MM.1S (cell line): ENCODE measurements at regions not wholly inside any gene's neighbourhood (a gene's known extent, or its start where the extent isn't known, plus 50 kb on each side); places are given as distances from the start of the nearest gene placed in this dataset.

Experiments
- DNase-seq: peaks from one replicate; pipeline ENCODE4 v3.0.0-alpha.2; 2015
- H2AFZ ChIP-seq: fragments of 300-600 bp; sonication (generic); 2 replicates; pipeline ENCODE4 v1.6.0; 2016; ENCODE audit warnings: antibody characterized with exemption, low read length
- H3F3A ChIP-seq: fragments of 300-600 bp; sonication (generic); 2 replicates; pipeline ENCODE4 v1.6.1; 2016; ENCODE audit warnings: mild to moderate bottlenecking, antibody characterized with exemption, low read length, moderate library complexity, mixed read lengths; ENCODE audit not compliant: insufficient read depth
- H3K27ac ChIP-seq: fragments of 300-600 bp; sonication (generic); 2 replicates; pipeline ENCODE4 v1.5.1; 2016; ENCODE audit warnings: mild to moderate bottlenecking, low read length
- H3K27me3 ChIP-seq: fragments of 300-600 bp; sonication (generic); replicated peaks from 2 replicates; pipeline ENCODE4 v1.6.0; 2016; ENCODE audit warnings: low read length; ENCODE audit not compliant: insufficient read depth
- H3K36me3 ChIP-seq: fragments of 300-600 bp; sonication (generic); replicated peaks from 2 replicates; pipeline ENCODE4 v1.6.1; 2016; ENCODE audit warnings: mild to moderate bottlenecking, low read length, mixed read lengths; ENCODE audit not compliant: insufficient read depth
- H3K4me1 ChIP-seq: fragments of 300-600 bp; sonication (generic); 2 replicates; pipeline ENCODE4 v1.6.1; 2016; ENCODE audit warnings: low read length, mixed read lengths
- H3K4me2 ChIP-seq: fragments of 300-600 bp; sonication (generic); 2 replicates; pipeline ENCODE4 v1.6.0; 2016; ENCODE audit warnings: low read depth, low read length
- H3K4me3 ChIP-seq: fragments of 300-600 bp; sonication (generic); 2 replicates; pipeline ENCODE4 v1.5.1; 2016; ENCODE audit warnings: low read length, mixed read lengths
- H3K79me2 ChIP-seq: fragments of 300-600 bp; sonication (generic); 2 replicates; pipeline ENCODE4 v1.6.1; 2016; ENCODE audit warnings: mixed run types, low read length, mixed read lengths
- H3K9ac ChIP-seq: fragments of 300-600 bp; sonication (generic); 2 replicates; pipeline ENCODE4 v1.6.1; 2016; ENCODE audit warnings: low read length, mixed read lengths
- H3K9me2 ChIP-seq: fragments of 300-600 bp; sonication (generic); replicated peaks from 2 replicates; pipeline ENCODE4 v1.6.1; 2016; ENCODE audit warnings: mild to moderate bottlenecking, low read length, mixed read lengths; ENCODE audit not compliant: insufficient read depth
- H3K9me3 ChIP-seq: fragments of 300-600 bp; sonication (generic); replicated peaks from 2 replicates; pipeline ENCODE4 v1.6.1; 2016; ENCODE audit warnings: mild to moderate bottlenecking, low read length, mixed read lengths; ENCODE audit not compliant: insufficient read depth
- H4K20me1 ChIP-seq: fragments of 300-600 bp; sonication (generic); 2 replicates; pipeline ENCODE4 v1.6.1; 2016; ENCODE audit warnings: mild to moderate bottlenecking, low read length, moderate library complexity, mixed read lengths; ENCODE audit not compliant: insufficient read depth
- EZH2 ChIP-seq: fragments of 300-600 bp; sonication (generic); optimal IDR thresholded peaks from 2 replicates; pipeline ENCODE3; 2017; ENCODE audit warnings: low read depth, mild to moderate bottlenecking, antibody characterized with exemption, low read length, mixed read lengths
- EZH2phosphoT487 ChIP-seq: fragments of 300-600 bp; sonication (generic); IDR thresholded peaks from 2 replicates; pipeline ENCODE4 v1.6.1; 2018; ENCODE audit warnings: antibody characterized with exemption, low read length
- TF ChIP-seq, protein P1 (sequence below): fragments of 300-600 bp; sonication (generic); IDR thresholded peaks from 2 replicates; pipeline ENCODE4 v1.5.1; 2016; ENCODE audit warnings: antibody characterized with exemption, low read length, mixed read lengths

DNA sequence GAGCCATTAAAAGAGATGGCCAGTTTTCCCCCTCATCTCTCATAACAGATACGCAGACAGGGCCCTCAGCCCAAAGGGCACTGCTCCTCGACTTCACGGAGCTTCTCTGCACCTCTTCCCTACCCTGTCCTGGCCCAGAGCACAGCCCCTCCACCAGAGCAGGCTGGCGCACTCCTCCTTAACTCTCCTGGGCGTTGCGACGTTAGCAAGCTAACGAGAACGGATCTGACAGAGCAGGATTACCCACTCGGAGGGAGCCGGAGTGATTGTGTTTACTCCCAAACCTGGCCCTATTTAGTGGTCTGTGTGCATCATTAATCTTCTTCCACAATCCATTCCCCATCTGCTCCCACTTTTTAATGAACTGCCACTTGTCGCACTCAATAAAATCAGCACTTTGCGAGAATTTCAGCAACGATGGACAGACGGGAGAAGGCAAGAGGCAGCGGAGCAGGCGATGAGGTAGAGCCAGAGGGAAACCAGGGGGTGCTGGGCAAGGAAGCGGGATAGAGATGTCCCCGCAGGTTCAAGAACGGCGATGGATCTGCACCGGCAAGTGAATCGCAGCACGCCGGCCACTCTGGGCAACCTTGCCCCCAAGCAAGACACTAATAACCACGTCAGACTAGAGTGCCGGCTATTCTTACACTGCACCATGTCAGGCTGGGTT is 159.4 kb downstream of the BUD13 start:
- Histone ChIP-seq H3K9ac (no peak overlapping the region), H3F3A (no peaks in the 10 kb centered on the region), H3K9me2 (no peaks in the 10 kb centered on the region), H3K4me2 (no peak overlapping the region), H3K36me3 (no peaks in the 10 kb centered on the region), H3K4me3 (no peak overlapping the region), H2AFZ (no peak overlapping the region), H3K9me3 (no peaks in the 10 kb centered on the region), H3K27ac (no peak overlapping the region), H3K4me1 (no peaks in the 10 kb centered on the region), H4K20me1 (no peaks in the 10 kb centered on the region), H3K27me3 (no peaks in the 10 kb centered on the region; the same call in 1 of the 2 replicates), H3K79me2 (no peaks in the 10 kb centered on the region)
- no peak for TF ChIP-seq EZH2
- no peak for TF ChIP-seq EZH2phosphoT487
- TF ChIP-seq, protein P1, sequence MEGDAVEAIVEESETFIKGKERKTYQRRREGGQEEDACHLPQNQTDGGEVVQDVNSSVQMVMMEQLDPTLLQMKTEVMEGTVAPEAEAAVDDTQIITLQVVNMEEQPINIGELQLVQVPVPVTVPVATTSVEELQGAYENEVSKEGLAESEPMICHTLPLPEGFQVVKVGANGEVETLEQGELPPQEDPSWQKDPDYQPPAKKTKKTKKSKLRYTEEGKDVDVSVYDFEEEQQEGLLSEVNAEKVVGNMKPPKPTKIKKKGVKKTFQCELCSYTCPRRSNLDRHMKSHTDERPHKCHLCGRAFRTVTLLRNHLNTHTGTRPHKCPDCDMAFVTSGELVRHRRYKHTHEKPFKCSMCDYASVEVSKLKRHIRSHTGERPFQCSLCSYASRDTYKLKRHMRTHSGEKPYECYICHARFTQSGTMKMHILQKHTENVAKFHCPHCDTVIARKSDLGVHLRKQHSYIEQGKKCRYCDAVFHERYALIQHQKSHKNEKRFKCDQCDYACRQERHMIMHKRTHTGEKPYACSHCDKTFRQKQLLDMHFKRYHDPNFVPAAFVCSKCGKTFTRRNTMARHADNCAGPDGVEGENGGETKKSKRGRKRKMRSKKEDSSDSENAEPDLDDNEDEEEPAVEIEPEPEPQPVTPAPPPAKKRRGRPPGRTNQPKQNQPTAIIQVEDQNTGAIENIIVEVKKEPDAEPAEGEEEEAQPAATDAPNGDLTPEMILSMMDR = no peak
- DNase-seq = no peak

DNA sequence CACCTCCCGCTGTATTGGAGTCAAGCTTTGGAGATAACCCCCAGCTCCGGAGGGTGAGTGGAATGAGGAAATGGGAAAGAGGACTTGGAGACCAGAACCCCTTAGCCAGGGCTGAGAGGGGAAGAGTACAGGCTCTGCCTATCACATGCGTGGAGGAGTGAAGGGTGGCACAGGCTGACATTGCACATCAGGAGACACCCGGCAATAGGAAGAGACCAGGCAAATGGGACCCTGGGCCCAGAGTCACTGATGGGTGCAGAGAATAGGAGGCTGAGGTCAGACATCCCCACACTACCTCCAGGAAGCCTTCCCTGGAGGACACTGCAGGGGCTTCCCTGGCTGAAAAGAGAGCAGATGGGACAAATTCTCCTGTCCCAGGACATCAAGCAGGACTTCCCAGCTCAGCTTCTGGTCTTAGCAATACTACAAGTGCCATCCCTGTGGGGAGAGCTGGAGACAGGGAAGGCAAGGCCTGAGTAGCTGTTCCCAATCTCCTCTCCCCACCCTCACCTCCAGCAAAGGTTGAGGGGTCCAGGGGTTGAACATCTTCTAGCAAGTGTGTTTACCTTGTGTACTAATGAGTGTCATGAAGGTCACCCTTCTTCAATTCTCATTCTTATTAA is 160.7 kb downstream of the BUD13 start:
- H3K36me3 ChIP-seq = no peaks in the 10 kb centered on the region
- H3K27me3 ChIP-seq = no peaks in the 10 kb centered on the region; the same call in 1 of the 2 replicates
- no peaks in the 10 kb centered on the region for H4K20me1 ChIP-seq
- no peaks in the 10 kb centered on the region for H3K9me3 ChIP-seq
- H3K9me2 ChIP-seq = no peaks in the 10 kb centered on the region
- H3K27ac ChIP-seq = no peak overlapping the region
- H3K4me3 ChIP-seq = no peak overlapping the region
- no peak overlapping the region for H3K4me2 ChIP-seq
- H2AFZ ChIP-seq = no peak overlapping the region
- DNase-seq = no peak
- H3F3A ChIP-seq = no peaks in the 10 kb centered on the region
- H3K4me1 ChIP-seq = no peaks in the 10 kb centered on the region
- TF ChIP-seq EZH2 (no peak), EZH2phosphoT487 (no peak)
- TF ChIP-seq, protein P1 = no peak
- no peaks in the 10 kb centered on the region for H3K79me2 ChIP-seq
- no peak overlapping the region for H3K9ac ChIP-seq

DNA sequence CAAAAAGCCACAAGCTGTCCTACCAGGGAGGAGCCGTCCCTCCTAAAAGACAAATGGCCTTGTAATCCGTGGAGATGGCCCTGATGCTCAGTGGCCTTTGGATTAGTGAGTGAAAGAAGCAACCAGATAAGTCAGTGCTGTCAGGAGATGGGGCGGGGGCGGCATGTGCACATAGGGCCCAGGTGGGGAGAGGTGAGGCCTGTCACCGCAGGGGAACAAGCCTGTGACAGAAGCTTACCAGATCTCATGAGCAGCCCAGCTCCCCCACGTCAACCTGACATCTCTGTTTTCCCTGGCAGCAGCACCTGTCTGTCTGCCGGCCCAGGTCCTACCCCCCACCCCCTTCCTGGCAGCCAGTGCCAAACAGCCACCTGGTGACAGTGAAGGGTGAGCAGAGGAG is 162.6 kb downstream of the BUD13 start:
- Histone ChIP-seq H3F3A (no peaks in the 10 kb centered on the region), H3K27me3 (no peaks in the 10 kb centered on the region; the same call in 1 of the 2 replicates), H3K4me3 (no peak overlapping the region), H2AFZ (no peak overlapping the region), H4K20me1 (no peaks in the 10 kb centered on the region), H3K9me2 (no peaks in the 10 kb centered on the region), H3K9ac (no peak overlapping the region), H3K36me3 (no peaks in the 10 kb centered on the region), H3K9me3 (no peaks in the 10 kb centered on the region), H3K27ac (no peak overlapping the region), H3K79me2 (no peaks in the 10 kb centered on the region), H3K4me1 (no peaks in the 10 kb centered on the region), H3K4me2 (no peak overlapping the region)
- DNase-seq = no peak
- TF ChIP-seq, protein P1 = no peak
- no peak for TF ChIP-seq EZH2phosphoT487
- TF ChIP-seq EZH2 = no peak
